Loucy (cell line): ENCODE measurements at regions not wholly inside any gene's neighbourhood (a gene's known extent, or its start where the extent isn't known, plus 50 kb on each side); places are given as distances from the start of the nearest gene placed in this dataset.
"Not testable (repeated sequence)": the region's sequence is repeated elsewhere in the genome, so short reads cannot be mapped to it uniquely, and the experiment has no call there.

Source experiments
- CTCF ChIP-seq: fragments of 200-600 bp; sonication (generic); conservative IDR thresholded peaks from 2 replicates; pipeline ENCODE4 v1.5.1; 2014; ENCODE audit warnings: mild to moderate bottlenecking, antibody characterized with exemption, low read length
- EZH2phosphoT487 ChIP-seq: fragments of 200-600 bp; IDR thresholded peaks from 2 replicates; pipeline ENCODE4 v1.6.1; 2018; ENCODE audit warnings: antibody characterized with exemption, mild to moderate bottlenecking, moderate library complexity, borderline replicate concordance

GRCh38 chr1:233724131-233724631 lies 110.3 kb downstream of the KCNK1 start:
- not testable (repeated sequence) for TF ChIP-seq CTCF, EZH2phosphoT487
